Type B pancreatic cell (in vitro differentiated cells): ENCODE measurements at regions not wholly inside any gene's neighbourhood (a gene's known extent, or its start where the extent isn't known, plus 50 kb on each side); places are given as distances from the start of the nearest gene placed in this dataset.

Experiments used
- DNase-seq: peaks from one replicate; pipeline ENCODE4 v3.0.0; 2021; ENCODE audit warnings: mixed read lengths; ENCODE audit not compliant: unreplicated experiment; ENCODE audit errors: extremely low spot score
- H3K27ac Mint-ChIP-seq: 2 replicates; pipeline ENCODE4 v1.8.0; 2021; ENCODE audit warnings: mild to moderate bottlenecking, mixed read lengths
- H3K27me3 Mint-ChIP-seq: 2 replicates; pipeline ENCODE4 v1.8.0; 2021; ENCODE audit warnings: mixed read lengths
- H3K36me3 Mint-ChIP-seq: 2 replicates; pipeline ENCODE4 v1.8.0; 2021; ENCODE audit warnings: mixed read lengths
- H3K4me1 Mint-ChIP-seq: one replicate; pipeline ENCODE4 v1.8.0; 2021; ENCODE audit warnings: mixed read lengths; ENCODE audit not compliant: unreplicated experiment
- H3K4me3 Mint-ChIP-seq: 2 replicates; pipeline ENCODE4 v1.8.0; 2021; ENCODE audit warnings: mild to moderate bottlenecking, mixed read lengths
- H3K9me3 Mint-ChIP-seq: 2 replicates; pipeline ENCODE4 v1.8.0; 2021; ENCODE audit warnings: mixed read lengths
- TF ChIP-seq, protein P1 (sequence below): fragments of 200-600 bp; sonication (generic); conservative IDR thresholded peaks from 2 replicates; pipeline ENCODE4 v1.5.0; 2021; ENCODE audit warnings: antibody characterized with exemption, mild to moderate bottlenecking

DNA sequence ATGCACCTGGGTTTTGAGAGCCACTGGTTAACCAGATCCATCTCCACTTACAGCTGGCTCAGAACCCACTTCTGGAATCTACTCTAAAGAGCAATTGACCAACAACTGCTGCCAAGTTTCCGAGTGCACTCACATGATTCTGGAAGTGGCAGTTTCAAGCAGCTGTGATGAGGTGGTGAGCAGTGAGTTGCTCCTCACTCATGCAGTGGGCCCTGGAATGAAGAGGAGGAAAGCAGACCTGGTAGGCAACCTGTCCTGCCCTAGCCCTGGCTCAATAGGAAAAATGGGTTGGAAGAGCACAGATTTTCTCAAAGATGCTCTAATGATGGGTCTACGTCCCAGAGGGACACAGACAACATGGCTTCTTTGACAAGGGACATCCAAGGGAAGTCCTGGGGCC lies 70.7 kb upstream of the NPY start:
- Mint-ChIP-seq H3K36me3 (no peaks in the 10 kb centered on the region), H3K4me1 (no peaks in the 10 kb centered on the region), H3K27ac (no peak overlapping the region), H3K27me3 (no peaks in the 10 kb centered on the region), H3K4me3 (no peak overlapping the region), H3K9me3 (no peaks in the 10 kb centered on the region)
- DNase-seq, result no peak
- TF ChIP-seq, protein P1, sequence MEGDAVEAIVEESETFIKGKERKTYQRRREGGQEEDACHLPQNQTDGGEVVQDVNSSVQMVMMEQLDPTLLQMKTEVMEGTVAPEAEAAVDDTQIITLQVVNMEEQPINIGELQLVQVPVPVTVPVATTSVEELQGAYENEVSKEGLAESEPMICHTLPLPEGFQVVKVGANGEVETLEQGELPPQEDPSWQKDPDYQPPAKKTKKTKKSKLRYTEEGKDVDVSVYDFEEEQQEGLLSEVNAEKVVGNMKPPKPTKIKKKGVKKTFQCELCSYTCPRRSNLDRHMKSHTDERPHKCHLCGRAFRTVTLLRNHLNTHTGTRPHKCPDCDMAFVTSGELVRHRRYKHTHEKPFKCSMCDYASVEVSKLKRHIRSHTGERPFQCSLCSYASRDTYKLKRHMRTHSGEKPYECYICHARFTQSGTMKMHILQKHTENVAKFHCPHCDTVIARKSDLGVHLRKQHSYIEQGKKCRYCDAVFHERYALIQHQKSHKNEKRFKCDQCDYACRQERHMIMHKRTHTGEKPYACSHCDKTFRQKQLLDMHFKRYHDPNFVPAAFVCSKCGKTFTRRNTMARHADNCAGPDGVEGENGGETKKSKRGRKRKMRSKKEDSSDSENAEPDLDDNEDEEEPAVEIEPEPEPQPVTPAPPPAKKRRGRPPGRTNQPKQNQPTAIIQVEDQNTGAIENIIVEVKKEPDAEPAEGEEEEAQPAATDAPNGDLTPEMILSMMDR, result no peak

DNA sequence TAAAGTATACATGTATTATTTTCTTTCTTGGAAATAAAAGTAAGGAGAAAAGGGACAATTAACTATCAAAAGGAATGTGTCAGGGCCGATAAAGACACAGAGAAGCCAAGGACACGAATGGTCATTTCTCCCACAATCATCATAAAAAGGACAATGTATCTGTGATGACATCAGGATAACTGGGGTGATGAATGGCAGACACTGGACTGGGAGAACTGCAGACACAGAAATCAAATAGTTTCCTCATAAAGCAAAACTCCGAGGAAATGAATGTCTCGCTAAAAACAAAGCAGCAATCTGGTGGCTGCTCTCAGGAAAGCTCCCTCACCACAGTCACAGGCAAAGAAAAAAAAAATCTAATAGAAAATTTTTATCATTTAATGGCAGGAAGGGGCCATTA lies 69.3 kb upstream of the NPY start:
- H3K9me3 Mint-ChIP-seq, result no peaks in the 10 kb centered on the region
- TF ChIP-seq, protein P1, result no peak
- no peak overlapping the region for H3K4me3 Mint-ChIP-seq

DNA sequence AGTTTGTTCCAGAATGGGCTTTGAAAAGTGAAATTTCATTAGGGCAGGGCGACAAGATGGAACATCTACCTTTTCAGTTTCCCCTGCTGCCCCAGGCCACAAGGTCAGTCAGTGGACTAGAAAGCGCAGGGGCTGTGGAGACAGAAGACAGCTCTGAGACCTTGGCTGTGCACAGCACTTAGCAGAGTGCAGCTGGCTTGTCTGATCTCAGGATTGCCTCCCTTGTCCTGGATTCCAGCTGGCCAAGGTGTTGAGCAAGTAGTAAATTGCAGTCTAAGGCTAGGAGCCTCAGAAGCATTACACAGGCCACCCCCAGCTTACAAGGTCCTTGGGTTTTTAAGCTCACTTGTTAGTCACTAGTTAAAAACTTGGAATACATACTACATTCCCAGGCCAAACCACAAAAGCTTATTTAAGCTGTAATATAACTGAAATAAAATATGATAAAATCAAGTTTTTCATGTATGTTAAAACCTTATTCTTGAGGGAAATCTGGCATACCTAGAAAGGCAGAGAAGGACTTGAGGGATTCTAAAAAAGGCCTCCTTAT lies 67.3 kb upstream of the NPY start:
- Mint-ChIP-seq H3K4me1 (no peaks in the 10 kb centered on the region), H3K9me3 (no peaks in the 10 kb centered on the region), H3K4me3 (no peak overlapping the region), H3K36me3 (no peaks in the 10 kb centered on the region), H3K27ac (no peak overlapping the region), H3K27me3 (no peaks in the 10 kb centered on the region)
- TF ChIP-seq, protein P1, result no peak
- DNase-seq, result no peak

More for the DNA sequence above, 69.3 kb upstream of the NPY start:
- H3K36me3 Mint-ChIP-seq, result no peaks in the 10 kb centered on the region
- H3K27ac Mint-ChIP-seq, result no peak overlapping the region
- H3K4me1 Mint-ChIP-seq, result no peaks in the 10 kb centered on the region
- H3K27me3 Mint-ChIP-seq, result no peaks in the 10 kb centered on the region
- no peak for DNase-seq

DNA sequence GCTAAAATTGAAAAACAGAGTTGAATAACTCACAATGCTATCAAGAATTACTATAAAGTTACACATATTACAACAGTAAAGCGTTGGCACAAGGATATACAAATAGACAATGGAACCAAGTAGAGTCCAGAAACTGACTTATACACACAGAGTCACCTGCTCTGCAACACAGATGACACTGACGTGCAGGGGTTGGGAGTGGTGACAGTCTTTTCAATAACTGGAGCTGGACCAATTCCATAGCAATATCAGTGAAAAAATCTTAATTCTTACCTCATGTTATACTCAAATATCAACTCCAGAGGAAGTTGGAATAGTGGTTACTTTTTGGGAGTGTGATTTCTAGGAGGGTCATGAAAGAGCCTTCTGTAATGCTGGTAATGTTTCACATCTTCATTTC lies 62.5 kb upstream of the NPY start:
- TF ChIP-seq, protein P1, result no peak
- H3K4me3 Mint-ChIP-seq, result no peak overlapping the region
- no peak for DNase-seq
- H3K36me3 Mint-ChIP-seq, result no peaks in the 10 kb centered on the region
- H3K9me3 Mint-ChIP-seq, result no peaks in the 10 kb centered on the region
- H3K27ac Mint-ChIP-seq, result no peak overlapping the region
- no peaks in the 10 kb centered on the region for H3K27me3 Mint-ChIP-seq
- no peaks in the 10 kb centered on the region for H3K4me1 Mint-ChIP-seq

DNA sequence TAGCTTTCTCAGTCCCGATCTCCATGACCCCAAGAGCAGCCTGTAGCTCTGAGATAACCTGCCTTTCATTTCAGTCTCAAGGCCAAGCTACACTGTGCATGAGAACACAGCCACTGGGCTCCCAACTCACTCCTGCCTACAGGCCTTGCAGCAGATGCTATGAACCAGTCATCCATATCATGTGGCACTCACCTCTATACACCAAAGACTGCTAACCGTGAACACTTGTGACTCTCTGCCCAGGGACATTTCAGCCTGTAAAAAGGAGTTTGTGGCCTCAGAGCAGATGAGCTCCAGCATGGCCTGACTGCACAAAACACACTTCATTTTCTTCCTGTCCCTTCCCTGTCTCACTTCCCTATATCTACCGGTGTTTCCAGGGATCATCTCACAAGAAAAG lies 56.9 kb upstream of the NPY start:
- Mint-ChIP-seq H3K27ac (no peak overlapping the region), H3K4me1 (peaks cover 6% of the 10 kb centered on the region), H3K4me3 (no peak overlapping the region), H3K36me3 (no peaks in the 10 kb centered on the region), H3K27me3 (no peaks in the 10 kb centered on the region), H3K9me3 (no peaks in the 10 kb centered on the region)
- DNase-seq, result no peak
- TF ChIP-seq, protein P1, result no peak
